HG02884 (cell line): ENCODE measurements at regions not wholly inside any gene's neighbourhood (a gene's known extent, or its start where the extent isn't known, plus 50 kb on each side); places are given as distances from the start of the nearest gene placed in this dataset.
"Not testable (repeated sequence)": the region's sequence is repeated elsewhere in the genome, so short reads cannot be mapped to it uniquely, and the experiment has no call there.

Experiments
- ATAC-seq: cut with Tn5 transposase; IDR thresholded peaks from one replicate; pipeline ENCODE4 v1.9.1; 2021; ENCODE audit warnings: mild to moderate bottlenecking, moderate library complexity; ENCODE audit not compliant: unreplicated experiment

DNA sequence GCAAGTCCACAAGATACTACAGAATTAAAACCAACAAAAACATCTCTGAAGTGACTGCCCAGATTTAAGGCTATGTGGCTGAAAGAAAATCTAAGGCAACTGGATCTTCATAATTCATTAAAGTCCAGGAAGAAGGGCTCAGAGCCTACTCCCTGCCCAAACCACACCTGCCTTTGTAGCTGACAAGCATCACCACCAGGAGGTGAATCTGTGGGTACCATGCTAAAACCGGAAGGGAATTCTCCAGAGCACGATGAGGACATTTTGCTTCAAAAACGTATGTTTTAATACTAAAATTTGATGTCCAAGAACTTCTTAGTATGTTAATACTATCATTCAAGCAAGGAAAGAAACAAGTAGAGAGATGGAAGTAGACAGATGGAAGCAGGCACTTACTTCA is 495.9 kb upstream of the NECTIN3 start:
- no peak for ATAC-seq

GRCh38 chr3:110576960-110577359 is 494.7 kb upstream of the NECTIN3 start:
- no peak for ATAC-seq

DNA sequence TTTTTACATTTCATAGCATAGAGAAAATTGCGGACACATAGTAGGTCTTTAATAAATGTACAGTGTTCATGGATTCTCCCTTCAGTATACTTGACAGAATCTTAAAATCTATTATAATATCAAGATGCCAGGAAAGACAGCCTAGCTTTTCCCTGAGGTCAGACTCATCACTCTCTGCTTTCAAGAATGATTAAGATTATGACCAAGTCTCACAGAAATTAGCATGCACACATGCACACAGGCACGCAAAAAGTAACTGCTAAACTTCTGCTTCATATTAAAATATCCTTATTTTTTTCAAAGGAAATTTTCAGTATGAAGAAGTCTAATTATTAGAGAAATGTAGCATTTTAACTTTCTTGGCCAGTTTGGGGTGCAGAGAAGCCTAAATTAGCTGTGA is 493.8 kb upstream of the NECTIN3 start:
- ATAC-seq, result no peak

- no peak for ATAC-seq
Measured at GRCh38 chr3:110579840-110580550, 491.6 kb upstream of the NECTIN3 start.

GRCh38 chr3:110583373-110583935 is 488.2 kb upstream of the NECTIN3 start:
- ATAC-seq, result no peak

GRCh38 chr3:110588906-110589305 is 482.7 kb upstream of the NECTIN3 start:
- ATAC-seq, result no peak

GRCh38 chr3:110589341-110589740 is 482.3 kb upstream of the NECTIN3 start:
- ATAC-seq, result no peak

GRCh38 chr3:110593749-110594148 is 477.9 kb upstream of the NECTIN3 start:
- ATAC-seq, result no peak

- no peak for ATAC-seq
Measured at GRCh38 chr3:110598847-110599490, 472.6 kb upstream of the NECTIN3 start.

GRCh38 chr3:110608566-110608965 is 463.1 kb upstream of the NECTIN3 start:
- no peak for ATAC-seq

GRCh38 chr3:110612045-110612444 is 459.6 kb upstream of the NECTIN3 start:
- ATAC-seq, result no peak

- ATAC-seq, result no peak
Measured at GRCh38 chr3:110614186-110614585, 457.4 kb upstream of the NECTIN3 start.

DNA sequence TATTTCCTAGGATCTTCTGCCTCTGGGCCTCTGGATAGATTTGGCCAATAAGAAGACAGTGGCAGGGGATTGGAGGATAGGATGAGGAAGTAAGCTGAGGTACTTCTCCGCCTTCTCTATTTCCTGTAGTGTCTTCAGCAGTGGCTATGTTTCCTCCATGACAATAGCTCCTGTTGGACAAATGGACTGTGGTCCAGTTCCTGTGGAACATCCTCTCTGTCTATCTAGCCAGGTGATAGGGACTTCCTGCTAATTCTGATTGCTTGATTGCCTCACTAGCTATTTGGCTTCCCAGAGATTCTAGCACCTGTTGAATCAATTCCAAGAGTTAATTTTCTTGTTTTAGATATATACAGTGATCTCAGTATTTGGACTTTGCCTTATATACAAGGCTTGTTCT is 456.2 kb upstream of the NECTIN3 start:
- ATAC-seq, result no peak

DNA sequence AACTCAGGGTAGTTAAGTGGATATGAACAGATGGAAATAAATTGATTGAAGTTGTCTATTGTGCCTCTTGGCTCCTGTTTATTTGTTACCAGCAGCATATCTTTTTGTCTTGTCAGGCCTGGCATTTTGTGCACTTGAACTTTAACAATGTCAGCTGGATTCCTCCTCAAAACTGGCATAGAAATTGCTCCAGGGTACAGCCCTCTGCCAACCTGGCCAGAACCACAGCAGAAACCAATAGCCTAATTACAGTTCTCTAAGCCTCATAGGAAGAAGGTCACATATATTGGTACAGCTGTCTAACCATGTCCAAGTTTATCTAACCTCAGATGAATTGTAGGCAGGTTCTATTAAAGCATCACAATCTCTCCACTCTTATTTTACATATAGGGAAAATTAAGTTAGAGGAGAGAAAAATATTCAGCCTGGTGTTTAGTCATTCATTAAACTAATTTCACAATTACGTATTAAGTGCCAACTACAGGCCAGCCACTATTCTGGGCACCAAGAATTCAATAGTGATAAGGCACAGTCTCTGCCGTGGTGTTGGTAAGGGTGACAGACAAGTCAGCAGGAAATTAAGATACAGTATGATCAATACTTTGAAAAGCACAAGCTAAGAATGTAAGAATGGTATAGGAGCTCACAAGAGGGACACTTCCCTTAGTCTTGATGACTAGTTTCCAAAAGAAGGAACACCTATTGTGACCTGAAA is 452.9 kb upstream of the NECTIN3 start:
- ATAC-seq, result no peak

DNA sequence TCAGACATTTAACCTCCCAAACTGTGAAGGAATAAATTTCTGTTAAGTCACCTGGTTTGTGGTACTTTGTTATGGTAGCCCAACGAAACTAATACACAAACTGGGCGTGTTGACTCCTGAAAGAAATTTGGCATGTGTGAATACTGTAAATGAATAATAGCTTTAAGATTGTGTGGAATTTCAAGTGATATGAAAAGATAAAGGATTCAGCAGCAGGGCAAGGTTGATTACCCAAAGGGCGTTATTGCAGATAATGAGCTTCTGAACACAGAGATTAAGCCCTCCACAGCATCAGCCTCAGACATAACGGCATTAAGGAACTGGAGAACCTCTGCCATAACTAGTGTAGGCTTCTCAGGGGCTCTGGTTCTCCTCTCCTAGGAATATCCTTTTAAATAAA is 451.5 kb upstream of the NECTIN3 start:
- no peak for ATAC-seq

- ATAC-seq, result no peak
Measured at GRCh38 chr3:110623571-110623970, 448.0 kb upstream of the NECTIN3 start.

DNA sequence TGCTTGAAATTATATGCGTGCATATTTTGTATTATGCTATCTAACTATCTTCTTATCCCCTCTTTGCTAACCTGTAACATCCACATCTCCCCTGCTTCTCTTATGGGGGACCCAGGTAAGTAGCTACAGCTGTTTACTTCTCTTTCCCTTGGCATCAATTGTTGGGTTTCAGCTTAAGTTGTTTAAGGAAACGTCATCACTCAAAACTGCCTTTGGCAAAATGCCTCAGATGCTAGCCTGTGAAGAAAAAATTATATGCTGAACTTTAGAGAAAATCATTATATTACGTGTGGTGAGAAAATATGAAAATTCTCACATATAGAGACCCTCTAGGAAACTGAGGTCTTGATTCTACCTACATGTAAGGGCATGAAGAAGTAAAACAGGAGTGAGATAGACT is 447.0 kb upstream of the NECTIN3 start:
- ATAC-seq, result no peak

DNA sequence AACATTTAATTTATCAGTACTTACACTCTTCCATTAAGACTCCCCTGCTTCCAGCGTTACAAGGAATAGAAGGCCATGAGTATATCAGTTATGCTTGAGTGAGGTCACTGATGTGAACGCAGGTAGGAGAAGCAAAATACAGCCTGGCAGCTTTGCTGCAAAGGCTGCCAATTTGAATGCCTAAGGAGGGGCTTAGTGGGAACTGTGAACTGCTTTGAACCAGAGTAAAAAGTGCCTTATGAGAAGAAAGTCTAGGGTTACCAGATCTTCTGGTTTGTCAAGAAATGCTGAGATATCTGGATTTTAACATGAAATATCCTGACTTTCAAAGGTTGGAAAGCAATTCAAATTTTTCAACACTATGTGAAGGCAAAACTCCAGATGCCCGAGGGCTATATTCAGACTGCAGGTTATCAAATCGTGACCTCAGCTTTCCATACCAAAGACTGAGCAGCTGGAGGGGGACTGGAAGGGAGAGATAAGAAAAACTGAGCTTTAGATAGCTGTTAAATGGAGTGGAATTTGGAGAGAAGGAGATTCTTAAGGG is 446.3 kb upstream of the NECTIN3 start:
- ATAC-seq, result no peak

DNA sequence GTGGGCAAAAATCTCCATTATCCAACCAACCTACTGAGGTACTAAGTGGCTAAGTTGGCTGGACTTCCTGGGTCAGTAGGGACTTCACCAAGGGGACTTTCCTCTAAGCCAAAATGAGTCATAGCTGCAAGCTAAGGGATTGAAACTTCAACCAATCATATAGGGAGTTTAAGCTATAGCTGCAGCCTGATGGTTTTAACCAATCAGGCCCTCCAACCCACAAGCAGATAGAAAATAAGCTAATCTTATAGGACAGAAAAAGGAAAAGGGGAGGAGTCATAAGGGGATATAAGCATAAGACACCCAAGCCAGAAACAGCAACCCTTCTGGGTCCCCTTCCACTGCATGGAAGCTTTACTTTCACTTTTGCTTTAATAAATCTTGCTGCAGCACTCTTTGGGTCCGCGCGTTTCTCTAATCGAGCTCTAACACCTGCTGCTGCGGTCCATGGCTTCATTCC is 444.9 kb upstream of the NECTIN3 start:
- not testable (repeated sequence) for ATAC-seq

- ATAC-seq, result no peak
Measured at GRCh38 chr3:110628650-110629301, 442.8 kb upstream of the NECTIN3 start.

DNA sequence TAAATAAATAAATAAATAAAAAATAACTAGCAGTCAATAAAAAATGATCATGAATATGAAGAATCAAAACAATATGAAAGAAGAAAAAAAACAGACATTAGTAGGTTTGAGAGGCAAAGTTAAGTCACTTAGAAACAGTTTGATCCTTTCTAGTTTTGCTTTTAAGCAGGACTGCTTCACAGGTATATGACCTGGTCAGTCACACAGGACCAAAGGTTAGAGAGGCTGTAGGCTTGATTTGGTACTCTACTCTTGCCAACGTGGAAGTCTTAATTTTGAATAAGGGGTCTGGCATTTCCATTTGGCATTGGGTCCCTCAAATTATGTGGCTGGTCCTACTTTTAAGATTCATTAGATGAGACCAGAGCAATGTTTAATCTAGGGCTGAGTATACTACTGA is 441.7 kb upstream of the NECTIN3 start:
- no peak for ATAC-seq
